UCSD-AML1 (cell line): ENCODE measurements at regions not wholly inside any gene's neighbourhood (a gene's known extent, or its start where the extent isn't known, plus 50 kb on each side); places are given as distances from the start of the nearest gene placed in this dataset.
A peak's percentile ranks its signal among the peaks of the same experiment; 100 is the strongest.

Experiments used
- DNase-seq: peaks from one replicate; lab custom pipeline; 2025; ENCODE audit not compliant: unreplicated experiment; lab: John Stamatoyannopoulos, UW

DNA sequence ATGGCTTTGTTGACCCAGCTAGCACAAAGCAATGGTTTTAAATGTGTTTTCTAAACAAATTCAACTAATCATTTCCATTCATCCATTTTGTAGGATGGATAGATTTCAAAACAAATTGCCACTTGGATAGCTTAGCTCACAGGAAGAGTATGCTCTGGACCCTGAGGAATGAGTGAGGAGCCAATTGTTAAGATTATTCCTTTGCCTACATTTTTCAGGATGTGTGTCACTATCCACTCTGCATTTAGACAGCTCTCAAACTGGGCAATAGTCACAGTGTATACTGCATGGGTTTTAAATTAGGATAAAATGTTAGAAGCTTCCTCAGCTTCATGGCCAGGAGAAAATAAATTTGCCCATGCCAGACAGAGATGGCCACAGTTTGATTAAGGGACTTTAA is 605.6 kb upstream of the TEX47 start:
- no peak for DNase-seq

DNA sequence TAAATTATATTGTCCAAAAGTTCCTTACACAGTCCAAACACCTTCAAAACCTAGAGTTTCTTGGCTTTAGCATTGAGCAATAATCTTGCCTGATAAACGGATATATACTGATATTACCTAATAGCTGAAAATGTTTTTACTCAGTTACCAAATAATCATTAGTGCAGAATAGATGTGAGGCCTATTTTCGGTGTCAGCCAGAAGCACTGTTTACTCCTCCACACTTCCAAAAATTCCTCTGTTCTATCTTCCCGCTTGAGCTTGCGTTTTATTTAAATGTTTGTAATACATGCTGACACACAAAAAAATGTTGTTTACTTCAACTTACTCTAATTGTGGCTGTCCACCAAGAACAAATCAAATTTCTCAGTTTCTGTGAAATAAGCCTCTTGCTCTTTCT is 606.2 kb upstream of the TEX47 start:
- no peak for DNase-seq

DNA sequence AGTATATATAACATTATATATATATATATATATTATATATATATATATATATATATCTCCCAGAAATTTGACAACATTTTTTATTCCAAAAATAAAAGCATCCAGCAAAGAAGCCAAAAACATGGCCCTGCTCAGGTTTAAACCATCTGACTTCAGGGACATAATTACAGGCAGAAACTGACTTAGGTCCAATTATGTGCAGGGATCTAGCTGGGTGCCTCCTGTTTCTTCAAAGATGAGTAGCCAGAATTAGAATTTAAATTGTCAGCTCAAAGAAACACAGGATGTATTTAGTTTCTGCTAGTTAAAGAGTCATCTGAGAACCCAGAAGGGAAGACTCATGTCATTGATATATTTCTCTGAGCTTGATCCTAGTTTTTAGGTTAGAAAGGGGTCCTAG is 656.4 kb upstream of the TEX47 start:
- DNase-seq = no peak

DNA sequence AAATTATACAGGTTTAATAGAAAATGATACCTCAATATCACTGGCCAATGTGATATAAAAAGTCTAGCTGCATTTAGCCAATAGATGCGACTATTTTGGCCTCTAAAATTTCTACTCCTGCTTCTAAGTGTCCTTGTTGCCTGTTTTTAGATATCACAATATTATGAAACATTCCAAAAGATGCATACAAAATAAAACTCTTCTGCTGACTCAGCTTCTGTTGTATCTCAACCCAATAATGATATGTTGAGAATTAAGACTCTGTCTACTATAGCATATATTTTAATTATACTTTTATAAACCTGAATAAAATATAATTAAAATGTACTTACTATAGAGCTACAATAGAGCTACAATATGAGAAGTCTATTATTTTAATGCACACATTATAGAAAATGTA is 661.0 kb upstream of the TEX47 start:
- no peak for DNase-seq

DNA sequence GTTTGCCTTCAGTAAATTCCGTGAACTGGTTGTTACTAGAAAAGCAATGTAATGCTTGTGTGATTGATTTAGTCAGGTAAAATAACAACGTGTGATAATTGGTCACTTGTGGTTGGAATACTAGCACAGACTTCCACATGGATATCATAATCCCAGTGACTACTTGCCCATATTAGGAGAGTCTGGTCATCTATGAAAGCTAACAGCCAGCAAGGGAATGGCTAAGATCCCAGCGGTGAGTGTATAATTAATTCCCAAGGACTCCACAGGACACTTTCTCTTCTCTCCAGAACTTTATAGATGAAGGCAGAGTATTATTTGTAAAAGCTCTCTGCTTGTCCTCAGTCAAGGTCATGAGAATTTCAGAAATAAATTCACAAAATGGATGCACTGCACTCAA is 662.6 kb upstream of the TEX47 start:
- DNase-seq = no peak

DNA sequence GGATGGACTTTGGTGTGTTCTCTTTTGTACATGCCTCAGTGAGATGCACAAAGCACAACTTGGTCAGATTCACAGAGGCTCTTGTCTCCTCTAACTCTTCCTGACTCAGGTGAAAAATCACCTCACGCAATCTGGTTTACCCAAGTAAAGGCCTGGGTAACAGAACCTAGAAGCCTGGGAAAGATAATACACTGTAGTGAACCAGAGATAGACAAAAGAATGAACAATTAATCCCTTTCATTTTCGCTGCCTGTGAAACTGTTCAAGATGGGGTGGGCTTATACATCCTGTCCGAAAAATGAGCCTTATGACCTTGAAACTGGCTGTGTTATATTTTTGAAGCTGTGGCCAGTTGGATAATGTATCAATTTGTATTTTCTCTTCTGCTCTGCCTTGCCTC is 678.9 kb upstream of the TEX47 start:
- DNase-seq = no peak

DNA sequence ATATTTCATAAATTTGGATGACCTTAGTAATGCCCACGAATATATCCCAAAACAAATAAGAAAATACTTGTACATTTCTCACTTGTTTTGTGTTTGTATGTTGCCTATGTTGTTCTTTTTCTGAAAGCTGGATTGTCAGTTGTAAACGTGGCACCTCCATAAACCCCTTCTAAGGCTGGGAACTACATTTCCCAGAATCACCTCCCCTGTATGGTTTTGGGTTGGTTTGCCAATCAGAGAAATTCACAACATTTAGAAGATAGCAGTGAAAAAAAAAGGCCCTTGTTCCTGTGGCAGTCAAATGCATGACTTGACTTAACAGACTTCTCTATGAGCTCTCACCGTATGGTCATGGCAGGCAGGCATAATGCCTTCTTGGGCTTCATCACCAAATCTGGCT is 676.3 kb upstream of the STEAP1 start:
- DNase-seq = no peak

DNA sequence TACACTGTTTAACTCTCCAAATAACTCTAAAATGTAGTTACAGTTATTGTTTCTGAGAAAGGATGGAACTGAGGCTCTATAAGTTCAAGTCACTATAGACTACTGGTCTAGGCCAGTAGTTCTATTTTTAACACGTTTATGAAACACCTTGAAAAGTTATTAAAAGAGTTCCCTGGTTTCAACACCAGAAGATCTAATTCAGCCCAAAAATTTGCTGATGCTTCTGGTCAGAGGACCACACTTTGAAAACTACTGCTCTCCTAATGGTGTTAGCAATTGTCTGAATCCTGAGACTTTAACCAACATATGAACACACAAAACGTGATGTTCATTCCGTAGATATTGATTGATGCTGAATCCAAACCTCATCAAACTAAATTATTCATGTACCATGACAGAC is 658.6 kb upstream of the STEAP1 start:
- DNase-seq = no peak

DNA sequence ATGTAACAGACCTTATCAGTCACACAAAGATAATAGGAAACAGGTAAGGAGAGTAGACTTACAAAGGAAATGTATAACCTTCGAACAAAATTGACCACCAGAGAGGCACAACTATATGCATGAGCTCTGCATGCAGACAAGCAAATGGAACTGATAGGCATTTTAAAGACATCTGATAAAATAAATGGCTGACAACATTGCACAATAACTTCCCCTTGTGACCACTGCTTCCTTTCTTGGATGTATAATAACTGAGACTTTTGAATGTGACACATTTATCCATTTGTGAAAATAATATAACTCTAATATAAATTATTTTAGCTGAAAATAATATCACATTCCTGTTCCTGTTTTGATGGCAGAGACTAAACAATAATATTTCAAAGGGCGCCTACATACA is 654.2 kb upstream of the STEAP1 start:
- no peak for DNase-seq

DNA sequence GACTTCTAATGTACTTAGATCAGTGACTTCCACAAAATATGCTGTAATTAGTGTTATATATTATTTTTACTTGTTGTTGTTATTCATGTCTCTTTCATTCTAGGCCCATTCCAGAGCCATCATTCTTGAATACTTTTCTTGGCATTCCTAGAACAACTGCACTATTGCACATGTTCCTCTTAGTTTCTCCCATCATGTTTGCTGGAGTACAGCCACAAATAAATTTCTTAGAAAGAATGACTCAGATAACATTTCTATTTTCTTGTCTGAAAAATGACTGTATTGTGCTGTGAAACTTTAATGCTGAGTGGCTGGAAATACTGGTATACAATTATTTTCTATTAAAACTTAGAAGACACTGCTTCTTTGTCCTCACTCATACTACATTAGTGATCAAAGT is 651.0 kb upstream of the STEAP1 start:
- no peak for DNase-seq

DNA sequence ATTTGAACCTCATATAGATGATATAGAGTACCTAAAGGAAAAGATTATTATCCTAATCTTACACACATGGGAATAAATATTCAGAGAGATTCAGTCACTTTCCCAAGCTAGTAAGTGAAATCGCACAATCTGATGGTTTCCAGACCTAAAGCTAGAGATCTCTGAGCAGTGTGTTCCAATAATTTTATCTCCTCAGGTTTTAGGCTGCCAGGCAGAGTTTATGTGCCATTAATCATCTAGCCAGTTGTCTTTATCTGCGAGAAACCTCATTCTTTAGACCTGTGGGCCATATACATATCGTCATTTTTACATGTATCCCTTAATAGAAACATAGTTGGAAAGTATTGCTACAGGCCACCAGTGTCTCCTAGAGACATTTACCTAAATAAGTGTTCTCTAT is 647.2 kb upstream of the STEAP1 start:
- no peak for DNase-seq

DNA sequence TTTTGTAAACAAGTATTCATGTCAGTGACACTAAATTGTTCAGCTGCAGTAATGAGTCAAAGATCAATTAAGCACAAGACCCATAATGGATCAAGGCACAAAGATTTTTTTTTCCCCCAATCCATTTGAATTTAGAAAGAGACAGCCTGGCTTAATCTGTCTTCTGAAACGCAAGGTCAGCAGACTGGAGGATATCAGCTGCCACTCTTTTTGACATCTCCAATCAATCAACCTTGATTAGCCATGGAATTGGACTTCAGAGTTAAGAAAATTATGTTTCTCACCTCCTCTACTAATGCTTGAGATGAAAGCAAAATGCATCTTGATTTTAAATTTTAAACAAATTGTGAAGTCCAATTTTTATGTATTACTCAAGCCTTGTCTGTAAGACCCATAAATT is 642.4 kb upstream of the STEAP1 start:
- DNase-seq = no peak

DNA sequence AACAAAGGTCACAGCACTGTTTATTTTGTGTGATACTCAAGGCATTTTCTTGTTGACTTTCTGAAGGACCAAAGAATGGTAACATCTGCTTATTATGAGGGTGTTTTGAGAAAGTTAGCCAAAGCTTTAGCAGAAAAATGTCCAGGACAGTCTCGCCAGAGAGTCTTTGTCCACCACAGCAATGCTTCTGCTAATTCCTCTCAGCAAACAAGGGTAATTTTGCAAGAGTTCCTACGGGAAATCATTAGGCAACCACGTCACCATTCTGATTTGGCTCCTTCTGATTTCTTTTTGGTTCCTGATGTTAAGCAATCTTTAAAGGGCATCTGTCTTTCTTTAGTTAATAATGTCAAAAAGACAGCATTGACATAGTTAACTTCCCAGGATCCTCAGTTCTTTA is 639.3 kb upstream of the STEAP1 start:
- DNase-seq = no peak

DNA sequence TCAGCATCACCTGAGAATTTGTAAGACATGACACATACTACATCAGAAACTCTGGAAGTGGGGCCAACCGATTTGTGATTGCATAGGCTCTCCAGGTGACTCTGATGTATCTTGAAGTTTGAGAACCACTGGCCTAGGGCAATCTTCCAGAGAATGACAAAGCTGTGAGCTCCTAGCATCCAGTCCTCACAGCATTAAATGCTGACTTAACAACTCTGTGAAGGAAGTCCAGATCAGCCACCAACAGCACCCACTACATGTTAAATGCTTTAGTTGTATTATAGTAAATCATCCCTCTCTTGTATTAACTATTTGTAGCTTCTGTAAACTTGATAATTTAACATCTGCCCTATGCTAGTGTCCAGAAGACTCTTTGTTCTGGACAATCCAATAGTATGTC is 636.5 kb upstream of the STEAP1 start:
- DNase-seq = no peak

DNA sequence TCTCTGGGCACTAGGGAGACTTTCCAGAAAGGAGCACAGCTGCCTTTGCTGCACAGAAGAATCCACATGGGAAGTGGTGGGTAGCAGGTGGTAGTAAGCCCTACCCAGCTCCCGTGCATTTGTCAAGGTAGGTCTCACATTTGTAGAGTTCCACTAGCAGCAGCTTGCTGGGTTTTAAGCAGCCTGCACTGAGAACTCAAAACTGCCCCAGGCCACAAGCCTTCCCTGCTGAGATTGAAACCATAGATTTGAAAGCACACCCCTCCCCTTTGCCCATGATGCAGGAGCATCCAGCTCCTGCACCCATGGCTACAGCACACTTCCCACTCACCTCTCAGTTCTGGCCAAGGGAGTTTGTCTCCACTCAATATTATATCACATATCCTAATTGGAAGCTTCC is 604.5 kb upstream of the STEAP1 start:
- DNase-seq = no peak

DNA sequence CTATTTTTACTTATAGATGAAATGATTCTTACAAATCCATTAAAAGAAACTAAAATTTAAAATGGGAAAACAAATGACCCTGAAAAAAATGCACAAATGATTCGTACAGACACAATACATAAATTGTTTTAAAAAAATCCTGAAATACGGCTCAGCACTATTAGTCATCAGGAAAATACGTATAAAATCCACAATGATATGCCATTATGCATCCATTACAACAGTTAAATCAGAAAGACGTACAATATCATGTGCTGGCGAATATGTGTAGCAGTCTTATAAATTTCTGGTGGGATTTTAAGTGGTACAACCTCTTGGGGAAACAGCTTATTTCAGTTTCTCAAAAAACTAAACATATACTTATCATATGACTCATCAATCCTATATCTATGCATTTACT is 600.1 kb upstream of the STEAP1 start:
- DNase-seq = no peak

DNA sequence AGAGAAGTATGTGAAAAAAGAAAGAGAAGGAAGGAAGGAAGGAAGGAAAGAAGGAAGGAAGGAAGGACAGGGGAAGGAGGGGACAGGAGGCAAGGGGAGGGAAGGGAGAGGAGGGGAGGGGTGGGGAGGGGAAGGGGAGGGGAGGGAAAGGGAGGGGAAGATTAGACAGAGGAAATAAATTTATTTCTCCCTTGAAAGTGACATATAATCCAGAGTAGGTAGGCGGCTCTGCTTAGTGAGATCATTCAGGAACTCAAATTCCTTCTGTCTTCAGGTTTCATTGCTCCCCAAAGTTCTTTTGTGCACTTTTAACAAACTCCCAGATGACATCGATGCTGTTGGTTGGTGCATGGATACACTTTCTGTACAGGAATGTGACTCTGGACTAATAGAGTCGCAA is 594.7 kb upstream of the STEAP1 start:
- DNase-seq = no peak

DNA sequence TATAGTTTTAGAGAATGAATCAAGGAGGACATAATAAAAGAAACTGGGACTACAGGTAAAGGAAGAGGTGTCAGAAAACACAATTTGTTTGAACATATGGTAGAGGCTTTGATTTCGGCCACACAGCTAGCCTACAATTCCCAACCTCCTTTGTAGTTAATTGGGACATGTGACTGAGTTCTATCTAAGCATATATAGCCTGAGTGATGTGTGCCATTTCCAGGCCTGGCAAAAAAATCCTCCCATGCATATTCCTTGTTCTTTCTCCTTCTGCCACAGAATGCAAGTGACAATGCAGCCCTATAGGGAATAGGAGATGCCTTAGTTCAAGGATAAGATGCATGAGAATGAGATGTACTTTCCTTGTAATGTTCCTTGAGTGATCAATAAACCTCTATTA is 590.7 kb upstream of the STEAP1 start:
- no peak for DNase-seq

DNA sequence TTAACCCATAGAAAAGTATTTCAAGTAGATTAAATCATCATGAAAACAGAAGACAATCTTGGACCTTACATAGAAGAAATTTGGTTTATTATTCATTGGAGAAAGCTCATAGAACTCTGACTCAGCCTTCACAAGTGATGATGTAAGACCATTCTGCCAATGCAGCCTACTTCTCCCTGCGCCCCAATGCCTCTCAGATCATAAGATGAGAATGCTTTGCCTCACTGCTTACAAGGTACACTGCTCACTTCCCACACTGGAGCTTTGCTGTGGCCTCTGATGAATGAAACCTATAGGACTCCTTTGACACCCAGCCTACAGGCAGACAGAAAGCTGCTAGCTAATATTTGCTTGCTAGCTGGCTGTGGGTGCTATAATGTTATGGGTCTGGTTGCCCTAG is 569.4 kb upstream of the STEAP1 start:
- no peak for DNase-seq

DNA sequence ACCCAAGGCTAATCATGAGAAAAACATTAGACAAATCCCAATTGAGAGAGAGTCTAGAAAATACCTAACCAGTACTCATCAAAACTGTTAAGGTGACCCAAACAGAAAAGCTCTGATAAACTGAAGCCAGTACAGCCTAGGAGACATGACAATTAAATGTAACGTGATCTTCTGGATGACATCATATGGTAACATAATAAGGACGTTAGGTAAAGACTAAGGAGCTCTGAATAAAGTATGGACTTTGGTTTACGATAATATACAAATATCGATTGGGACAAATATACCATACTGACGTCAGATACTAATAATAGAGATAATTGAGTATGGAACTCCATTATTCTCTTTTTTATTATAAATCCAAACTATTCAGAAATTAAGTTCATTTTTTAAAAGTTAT is 561.1 kb upstream of the STEAP1 start:
- no peak for DNase-seq

DNA sequence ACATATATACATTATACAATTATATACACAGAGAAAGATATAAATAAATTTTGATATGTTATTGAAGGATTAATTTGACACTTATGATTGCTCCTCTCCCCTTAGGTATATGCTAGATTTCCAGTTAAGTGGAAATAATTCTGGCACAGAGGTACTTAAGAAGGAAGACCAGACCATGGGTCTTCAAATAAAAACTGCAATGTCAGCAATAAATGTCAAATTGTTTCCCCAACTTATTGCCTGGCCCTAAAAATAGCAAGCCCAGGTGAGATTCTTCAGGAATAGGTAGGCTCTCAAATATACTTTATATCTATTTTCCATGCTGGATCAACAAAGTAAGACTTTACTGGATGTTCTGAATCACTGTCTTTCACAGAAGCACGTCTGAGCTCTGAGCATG is 551.3 kb upstream of the STEAP1 start:
- DNase-seq = no peak

DNA sequence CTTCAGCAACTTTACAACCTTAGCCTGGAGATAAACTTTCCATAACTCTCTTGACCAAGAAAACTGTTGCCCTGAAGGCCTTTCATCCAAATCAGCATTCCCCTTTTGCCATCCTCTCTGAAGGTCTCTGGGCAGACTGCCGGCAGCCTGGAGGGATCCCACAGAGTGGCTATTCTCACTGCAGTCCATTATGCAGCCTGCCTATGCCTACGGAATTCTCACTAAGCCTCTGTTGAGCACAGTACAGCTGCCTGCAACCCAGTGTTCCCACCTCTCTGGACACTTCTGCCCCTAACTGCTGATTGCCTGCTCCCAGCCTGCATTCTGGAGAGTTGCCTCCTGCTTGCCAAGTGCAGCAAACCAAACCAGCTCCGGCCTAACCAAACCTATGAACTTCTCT is 548.9 kb upstream of the STEAP1 start:
- no peak for DNase-seq

DNA sequence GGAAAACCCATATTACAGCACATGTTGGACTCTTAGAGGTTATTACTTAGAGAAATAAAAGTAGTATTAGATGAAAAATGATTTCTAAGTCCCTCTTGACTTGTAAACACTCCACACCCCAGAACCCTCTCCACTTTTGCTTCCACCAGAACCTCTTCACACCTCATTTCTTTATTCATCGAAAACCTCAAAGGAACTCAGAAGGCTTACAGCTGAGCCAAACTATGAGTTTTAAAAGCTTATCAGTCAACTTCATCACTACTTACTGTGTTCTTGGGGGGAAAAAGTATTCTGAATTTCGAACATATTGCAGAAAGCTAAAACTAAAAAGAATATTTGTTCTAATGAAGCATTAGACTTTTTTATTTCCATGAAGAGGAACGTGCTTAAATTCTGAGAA is 547.8 kb upstream of the STEAP1 start:
- DNase-seq = no peak

DNA sequence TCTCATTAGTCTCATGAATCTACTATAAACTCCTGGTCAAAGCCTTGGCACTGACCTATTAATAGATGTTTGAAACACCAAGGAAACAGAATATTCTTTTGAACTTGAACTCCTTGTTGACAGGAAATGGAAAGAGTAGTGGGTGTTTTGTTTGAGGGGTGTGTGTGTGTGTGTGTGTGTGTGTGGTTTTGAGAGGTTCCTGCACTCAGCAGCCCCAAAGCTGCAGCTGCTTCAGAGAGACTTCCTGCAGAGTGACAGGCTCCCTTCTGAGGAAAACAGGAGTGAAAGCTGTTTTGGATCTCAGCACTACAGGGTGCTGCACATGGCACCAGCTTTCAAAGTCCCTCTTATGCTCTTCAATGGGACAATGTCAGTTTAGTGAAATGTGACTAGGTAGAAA is 546.5 kb upstream of the STEAP1 start:
- peak; percentile 24 for DNase-seq
